Retinal pigment epithelial cell (primary cell): ENCODE measurements at regions not wholly inside any gene's neighbourhood (a gene's known extent, or its start where the extent isn't known, plus 50 kb on each side); places are given as distances from the start of the nearest gene placed in this dataset.

ENCODE experiments used
- DNase-seq: peaks from one replicate; pipeline ENCODE4 v3.0.0-alpha.2; 2010; ENCODE audit warnings: low read depth
- H3K4me3 ChIP-seq: 2 replicates; pipeline ENCODE4 v1.5.1; 2011; ENCODE audit warnings: mild to moderate bottlenecking, low read length, control low read depth, moderate library complexity
- CTCF ChIP-seq: conservative IDR thresholded peaks from 2 replicates; pipeline ENCODE4 v1.5.1; 2011; ENCODE audit warnings: low read depth, low read length, control low read depth, inconsistent platforms

- no peak for DNase-seq
- TF ChIP-seq CTCF = no peak
- H3K4me3 ChIP-seq = no peak overlapping the region
Observed at GRCh38 chr11:42345933-42346332, 886.5 kb upstream of the LRRC4C start.

- TF ChIP-seq CTCF = no peak
- DNase-seq = no peak
- H3K4me3 ChIP-seq = no peak overlapping the region
Observed at GRCh38 chr11:42363701-42364100, 904.2 kb upstream of the LRRC4C start.

GRCh38 chr11:42390116-42390515 is 921.7 kb upstream of the API5 start:
- no peak overlapping the region for H3K4me3 ChIP-seq
- DNase-seq = no peak
- TF ChIP-seq CTCF = no peak

- TF ChIP-seq CTCF = no peak
- no peak overlapping the region for H3K4me3 ChIP-seq
- DNase-seq = no peak
Observed at GRCh38 chr11:42397483-42397882, 914.3 kb upstream of the API5 start.

- TF ChIP-seq CTCF = peak; percentile 19
- H3K4me3 ChIP-seq = no peak overlapping the region
- no peak for DNase-seq
Observed at GRCh38 chr11:42407341-42407740, 904.5 kb upstream of the API5 start.

GRCh38 chr11:42410251-42410955 is 901.4 kb upstream of the API5 start:
- no peak for DNase-seq
- no peak overlapping the region for H3K4me3 ChIP-seq
- no peak for TF ChIP-seq CTCF

GRCh38 chr11:42412590-42412989 is 899.2 kb upstream of the API5 start:
- no peak overlapping the region for H3K4me3 ChIP-seq
- no peak for TF ChIP-seq CTCF
- DNase-seq = no peak
